Skin epidermis (tissue), 12 donors: ENCODE measurements at regions not wholly inside any gene's neighbourhood (a gene's known extent, or its start where the extent isn't known, plus 50 kb on each side); places are given as distances from the start of the nearest gene placed in this dataset.
"Not testable (repeated sequence)": the region's sequence is repeated elsewhere in the genome, so short reads cannot be mapped to it uniquely, and the experiment has no call there.

Experiments
- H3K27ac ChIP-seq, 21 experiments: fragments of 200-600 bp; sonication (generic) in 11 of 21; one replicate each; pipeline ENCODE4 v1.5.0; 2020; ENCODE audit warnings: mild to moderate bottlenecking in 3 of 21, inconsistent platforms in 2 of 21, moderate library complexity in 2 of 21
- H3K4me3 ChIP-seq, 7 experiments: fragments of 200-600 bp; sonication (generic) in 2 of 7; one replicate each; pipeline ENCODE4 v1.5.0; 2020; ENCODE audit warnings: inconsistent platforms in 2 of 7, mild to moderate bottlenecking in 2 of 7, moderate library complexity in 1 of 7

GRCh38 chr12:104906695-104907094, 51.4 kb downstream of the SLC41A2 start:
- Histone ChIP-seq H3K4me3 (no peak overlapping the region), H3K27ac (no peak overlapping the region)

DNA sequence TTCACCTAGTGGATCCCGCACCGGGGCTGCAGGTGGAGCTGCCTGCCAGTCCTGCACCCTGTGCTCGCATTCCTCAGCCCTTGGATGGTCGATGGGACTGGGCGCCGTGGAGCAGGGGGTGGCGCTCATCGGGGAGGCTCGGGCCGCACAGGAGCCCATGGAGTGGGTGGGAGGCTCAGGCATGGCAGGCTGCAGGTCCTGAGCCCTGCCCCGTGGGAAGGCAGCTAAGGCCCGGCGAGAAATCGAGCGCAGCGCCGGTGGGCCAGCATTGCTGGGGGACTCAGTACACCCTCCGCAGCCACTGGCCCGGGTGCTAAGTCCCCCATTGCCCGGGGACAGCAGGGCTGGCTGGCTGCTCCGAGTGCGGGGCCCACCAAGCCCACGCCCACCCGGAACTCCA, 52.6 kb downstream of the SLC41A2 start:
- not testable (repeated sequence) for H3K4me3 ChIP-seq, H3K27ac ChIP-seq

- Histone ChIP-seq H3K4me3 (no peak overlapping the region), H3K27ac (no peak overlapping the region)
Measured at GRCh38 chr12:104903648-104904423, 54.3 kb downstream of the SLC41A2 start.

- Histone ChIP-seq H3K27ac (no peak overlapping the region), H3K4me3 (no peak overlapping the region)
Measured at GRCh38 chr12:104902125-104902524, 56.0 kb downstream of the SLC41A2 start.

DNA sequence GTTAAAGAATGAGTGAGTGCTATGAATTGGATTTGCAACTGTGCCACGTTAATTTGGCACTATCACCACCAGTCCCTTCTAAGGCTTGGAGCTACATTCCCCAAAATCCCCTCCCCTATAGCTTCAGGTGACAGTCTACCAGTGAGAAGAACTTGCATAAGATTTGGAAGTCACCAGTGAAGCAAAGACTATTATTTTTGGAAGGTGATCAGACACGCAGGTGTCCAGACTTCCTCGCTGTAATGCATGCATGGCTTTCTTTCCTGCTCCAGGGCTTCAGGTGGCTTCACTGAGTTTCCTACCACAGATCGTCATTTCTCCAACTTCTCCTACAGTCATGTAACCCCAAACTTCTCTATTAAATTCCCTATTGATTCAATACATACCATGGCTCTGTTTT, 61.4 kb downstream of the SLC41A2 start:
- H3K27ac ChIP-seq, result no peak overlapping the region
- H3K4me3 ChIP-seq, result no peak overlapping the region

DNA sequence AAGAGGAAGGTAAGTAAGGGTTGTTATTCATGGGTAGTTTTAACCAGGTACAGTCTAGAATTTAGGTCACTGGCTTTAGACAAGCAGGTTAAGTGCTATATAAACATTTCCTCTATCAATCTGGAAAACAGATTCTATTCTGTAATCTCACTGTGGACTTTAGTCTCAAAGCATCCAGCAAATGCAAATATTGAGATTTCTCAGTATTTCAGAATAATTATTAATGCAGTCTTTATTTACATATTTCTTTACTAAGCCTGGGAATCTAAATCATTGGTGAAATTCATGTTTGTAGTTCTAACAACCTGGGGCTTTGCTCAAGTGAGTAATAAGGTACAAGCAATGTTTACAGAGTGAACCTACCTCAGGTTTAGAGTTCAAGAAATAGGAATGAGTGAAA, 61.9 kb downstream of the SLC41A2 start:
- Histone ChIP-seq H3K27ac (no peak overlapping the region), H3K4me3 (no peak overlapping the region)

DNA sequence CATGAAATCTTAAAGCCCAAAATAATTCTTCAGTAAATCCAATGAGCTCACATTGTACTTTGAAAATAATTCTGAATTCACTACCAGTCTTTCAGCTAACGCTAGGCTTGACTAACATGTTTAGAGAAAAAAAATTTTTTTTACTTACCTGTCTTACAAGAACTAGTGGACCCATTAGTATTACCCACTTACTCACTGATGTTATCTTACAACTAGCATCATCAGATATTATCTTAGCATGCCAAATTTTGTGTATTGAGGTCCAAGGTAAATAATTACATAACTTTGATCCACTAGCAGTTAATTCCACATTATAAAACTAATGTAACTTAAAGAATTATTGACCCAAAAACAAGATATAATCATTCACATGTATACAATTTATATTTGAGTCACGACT, 62.7 kb downstream of the SLC41A2 start:
- no peak overlapping the region for H3K27ac ChIP-seq
- H3K4me3 ChIP-seq, result no peak overlapping the region

GRCh38 chr12:104890476-104891096, 67.5 kb downstream of the SLC41A2 start:
- Histone ChIP-seq H3K27ac (no peak overlapping the region), H3K4me3 (no peak overlapping the region)

GRCh38 chr12:104889735-104890134, 68.4 kb downstream of the SLC41A2 start:
- H3K4me3 ChIP-seq, result no peak overlapping the region
- no peak overlapping the region for H3K27ac ChIP-seq

DNA sequence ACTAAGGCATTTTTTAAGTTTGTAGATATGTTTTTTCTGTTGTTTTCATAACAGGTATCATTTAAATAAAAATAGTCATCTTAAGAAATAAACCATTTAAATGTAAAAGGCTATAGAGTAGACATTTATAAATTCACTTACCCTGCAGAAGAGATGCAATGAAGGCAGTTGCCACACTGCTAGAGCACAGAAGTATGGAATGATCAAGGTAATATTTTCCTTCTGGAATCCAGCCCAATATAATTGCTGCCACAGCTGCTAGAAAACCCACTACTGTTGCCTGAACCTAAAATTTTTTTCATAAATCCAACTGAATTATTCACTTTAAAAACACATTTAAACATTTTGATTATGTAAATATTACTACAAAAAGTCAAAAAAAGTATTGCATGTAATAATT, 69.2 kb downstream of the SLC41A2 start:
- Histone ChIP-seq H3K27ac (no peak overlapping the region), H3K4me3 (no peak overlapping the region)

- Histone ChIP-seq H3K27ac (no peak overlapping the region), H3K4me3 (no peak overlapping the region)
Measured at GRCh38 chr12:104888481-104888880, 69.6 kb downstream of the SLC41A2 start.

- Histone ChIP-seq H3K27ac (no peak overlapping the region), H3K4me3 (no peak overlapping the region)
Measured at GRCh38 chr12:104887452-104887851, 70.6 kb downstream of the SLC41A2 start.

- H3K27ac ChIP-seq, result no peak overlapping the region
- H3K4me3 ChIP-seq, result no peak overlapping the region
Measured at GRCh38 chr12:104886418-104887401, 71.4 kb downstream of the SLC41A2 start.

DNA sequence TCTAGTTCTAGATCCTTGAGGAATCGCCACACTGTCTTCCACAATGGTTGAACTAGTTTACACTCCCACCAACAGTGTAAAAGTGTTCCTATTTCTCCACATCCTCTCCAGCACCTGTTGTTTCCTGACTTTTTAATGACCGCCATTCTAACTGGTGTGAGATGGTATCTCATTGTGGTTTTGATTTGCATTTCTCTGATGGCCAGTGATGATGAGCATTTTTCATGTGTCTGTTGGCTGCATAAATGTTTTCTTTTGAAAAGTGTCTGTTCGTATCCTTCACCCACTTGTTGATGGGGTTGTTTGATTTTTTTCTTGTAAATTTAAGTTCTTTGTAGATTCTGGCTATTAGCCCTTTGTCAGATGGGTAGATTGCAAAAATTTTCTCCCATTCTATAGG, 79.2 kb downstream of the SLC41A2 start:
- not testable (repeated sequence) for H3K4me3 ChIP-seq, H3K27ac ChIP-seq

- Histone ChIP-seq H3K4me3 (no peak overlapping the region), H3K27ac (no peak overlapping the region)
Measured at GRCh38 chr12:104877103-104877705, 80.9 kb downstream of the SLC41A2 start.

DNA sequence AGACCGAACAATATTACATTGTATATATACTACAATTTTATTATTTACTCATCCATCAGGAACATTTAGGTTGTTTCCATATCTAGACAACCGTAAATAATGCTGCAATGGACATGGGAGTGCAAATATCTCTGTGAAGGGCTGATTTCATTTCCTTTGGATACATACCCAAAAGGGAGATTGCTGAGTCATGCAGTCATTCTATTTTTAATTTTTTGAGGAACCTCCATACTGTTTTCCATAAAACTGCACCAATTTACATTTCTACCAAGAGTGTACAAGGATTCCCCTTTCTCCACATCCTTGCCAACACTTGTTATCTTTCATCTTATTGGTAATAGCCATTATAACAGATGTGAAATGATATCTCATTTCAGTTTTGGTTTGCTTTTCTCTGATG, 84.7 kb downstream of the SLC41A2 start:
- no peak overlapping the region for H3K27ac ChIP-seq
- no peak overlapping the region for H3K4me3 ChIP-seq

DNA sequence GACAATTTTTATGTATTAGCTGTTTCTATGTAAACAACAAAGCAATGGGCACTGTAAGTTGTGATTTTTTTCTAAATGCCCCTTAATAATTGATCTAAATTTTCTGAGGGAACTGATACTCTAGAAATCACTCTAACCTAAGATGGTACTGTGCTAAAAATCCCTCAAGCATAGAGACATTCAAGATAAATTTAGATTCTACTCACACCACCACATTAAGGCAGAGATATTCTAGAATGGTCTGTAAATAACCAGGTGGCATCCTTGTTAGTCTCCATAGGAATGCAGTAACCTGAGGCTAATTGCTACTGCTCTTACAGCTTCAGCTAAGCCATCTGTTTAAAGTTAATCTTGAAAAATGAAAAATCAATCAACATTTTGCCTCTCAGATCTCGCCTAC, 87.3 kb downstream of the SLC41A2 start:
- Histone ChIP-seq H3K27ac (no peak overlapping the region), H3K4me3 (no peak overlapping the region)

- Histone ChIP-seq H3K4me3 (no peak overlapping the region), H3K27ac (no peak overlapping the region)
Measured at GRCh38 chr12:104866291-104866690, 91.8 kb downstream of the SLC41A2 start.

DNA sequence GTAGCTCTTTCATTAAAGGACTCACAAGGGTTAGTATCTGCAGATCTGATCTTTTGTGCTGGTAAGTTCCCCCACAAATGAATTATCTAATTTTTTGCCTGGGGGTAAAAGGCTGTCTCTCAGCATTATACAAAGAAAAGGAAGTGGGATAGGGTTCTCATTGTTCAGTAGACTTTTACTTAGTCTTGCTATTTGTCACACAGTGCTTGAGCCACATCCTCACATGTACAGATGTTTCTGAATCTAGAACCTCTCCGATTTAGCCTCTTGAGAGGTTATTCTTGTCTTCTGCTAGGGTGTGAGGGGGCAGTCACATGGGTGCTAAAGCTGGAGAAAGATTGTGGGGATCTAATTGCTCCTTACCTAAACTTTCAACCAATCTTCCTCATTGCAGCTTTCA, 93.0 kb downstream of the SLC41A2 start:
- Histone ChIP-seq H3K27ac (no peak overlapping the region), H3K4me3 (no peak overlapping the region)

- Histone ChIP-seq H3K4me3 (no peak overlapping the region), H3K27ac (no peak overlapping the region)
Measured at GRCh38 chr12:104864668-104865067, 93.4 kb downstream of the SLC41A2 start.
